ENCODE measurements at regions not wholly inside any gene's neighbourhood (a gene's known extent, or its start where the extent isn't known, plus 50 kb on each side); places are given as distances from the start of the nearest gene placed in this dataset.

DNA sequence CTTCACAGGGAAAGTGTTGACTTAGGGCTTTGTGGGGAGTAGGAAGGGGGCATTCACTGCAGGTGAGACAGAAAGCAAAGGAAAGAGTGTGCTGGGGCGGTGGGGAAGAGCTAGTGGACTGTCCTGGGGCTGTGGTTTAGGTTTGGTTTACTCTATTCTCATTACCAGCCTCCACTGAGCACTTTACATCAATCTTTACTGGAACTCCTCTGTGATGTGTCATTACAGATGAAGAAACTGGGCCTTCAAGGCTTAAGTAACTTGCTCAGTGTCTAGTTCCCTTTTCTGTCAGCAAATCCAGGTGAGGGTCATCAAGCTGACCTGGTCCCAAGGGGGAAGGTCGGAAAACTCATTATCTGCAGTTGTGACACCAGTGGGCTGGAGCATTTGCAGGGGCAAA, 120.2 kb upstream of the PFN2 start:
- no peaks in the 10 kb centered on the region for H3K27me3 ChIP-seq

GRCh38 chr3:150090006-150090405, 119.3 kb upstream of the PFN2 start:
- H3K4me1 ChIP-seq (ENCODE audit: low read depth): no peaks in the 10 kb centered on the region
- TF ChIP-seq, protein P1, sequence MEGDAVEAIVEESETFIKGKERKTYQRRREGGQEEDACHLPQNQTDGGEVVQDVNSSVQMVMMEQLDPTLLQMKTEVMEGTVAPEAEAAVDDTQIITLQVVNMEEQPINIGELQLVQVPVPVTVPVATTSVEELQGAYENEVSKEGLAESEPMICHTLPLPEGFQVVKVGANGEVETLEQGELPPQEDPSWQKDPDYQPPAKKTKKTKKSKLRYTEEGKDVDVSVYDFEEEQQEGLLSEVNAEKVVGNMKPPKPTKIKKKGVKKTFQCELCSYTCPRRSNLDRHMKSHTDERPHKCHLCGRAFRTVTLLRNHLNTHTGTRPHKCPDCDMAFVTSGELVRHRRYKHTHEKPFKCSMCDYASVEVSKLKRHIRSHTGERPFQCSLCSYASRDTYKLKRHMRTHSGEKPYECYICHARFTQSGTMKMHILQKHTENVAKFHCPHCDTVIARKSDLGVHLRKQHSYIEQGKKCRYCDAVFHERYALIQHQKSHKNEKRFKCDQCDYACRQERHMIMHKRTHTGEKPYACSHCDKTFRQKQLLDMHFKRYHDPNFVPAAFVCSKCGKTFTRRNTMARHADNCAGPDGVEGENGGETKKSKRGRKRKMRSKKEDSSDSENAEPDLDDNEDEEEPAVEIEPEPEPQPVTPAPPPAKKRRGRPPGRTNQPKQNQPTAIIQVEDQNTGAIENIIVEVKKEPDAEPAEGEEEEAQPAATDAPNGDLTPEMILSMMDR (IDR thresholded peaks at IDR 0.05; ENCODE audit: low read depth, low read length): no peak
- no peak for DNase-seq (ENCODE audit: low read depth in 1 of 2, low spot score in 1 of 2)
- H3K36me3 ChIP-seq: no peaks in the 10 kb centered on the region
- no peaks in the 10 kb centered on the region for H3K27me3 ChIP-seq
- no peaks in the 10 kb centered on the region for H3K9me3 ChIP-seq (ENCODE audit: low read depth)
- no peak overlapping the region for H3K27ac ChIP-seq
- no peak overlapping the region for H3K4me3 ChIP-seq

More for the DNA sequence above, 120.2 kb upstream of the PFN2 start:
- Histone ChIP-seq H3K4me1 (ENCODE audit: low read depth) (no peaks in the 10 kb centered on the region), H3K27ac (no peak overlapping the region), H3K9me3 (ENCODE audit: low read depth) (no peaks in the 10 kb centered on the region), H3K36me3 (no peaks in the 10 kb centered on the region), H3K4me3 (no peak overlapping the region)
- TF ChIP-seq, protein P1 (IDR thresholded peaks at IDR 0.05; ENCODE audit: low read depth, low read length): no peak
- DNase-seq (ENCODE audit: low read depth in 1 of 2, low spot score in 1 of 2): no peak

GRCh38 chr3:150084128-150084527, 113.4 kb upstream of the PFN2 start:
- H3K4me1 ChIP-seq (ENCODE audit: low read depth): no peaks in the 10 kb centered on the region
- TF ChIP-seq, protein P1 (IDR thresholded peaks at IDR 0.05; ENCODE audit: low read depth, low read length): no peak
- no peaks in the 10 kb centered on the region for H3K36me3 ChIP-seq
- H3K27me3 ChIP-seq: no peaks in the 10 kb centered on the region
- H3K4me3 ChIP-seq: no peak overlapping the region
- no peaks in the 10 kb centered on the region for H3K9me3 ChIP-seq (ENCODE audit: low read depth)
- no peak overlapping the region for H3K27ac ChIP-seq
- DNase-seq (ENCODE audit: low read depth in 1 of 2, low spot score in 1 of 2): no peak

GRCh38 chr3:150083655-150084042, 113.0 kb upstream of the PFN2 start:
- no peak overlapping the region for H3K4me3 ChIP-seq
- no peaks in the 10 kb centered on the region for H3K9me3 ChIP-seq (ENCODE audit: low read depth)
- no peaks in the 10 kb centered on the region for H3K36me3 ChIP-seq
- H3K4me1 ChIP-seq (ENCODE audit: low read depth): no peaks in the 10 kb centered on the region
- no peaks in the 10 kb centered on the region for H3K27me3 ChIP-seq
- peak in 1 of 2 donors; percentile 60 for DNase-seq (ENCODE audit: low read depth in 1 of 2, low spot score in 1 of 2)
- H3K27ac ChIP-seq: no peak overlapping the region
- TF ChIP-seq, protein P1 (IDR thresholded peaks at IDR 0.05; ENCODE audit: low read depth, low read length): no peak

DNA sequence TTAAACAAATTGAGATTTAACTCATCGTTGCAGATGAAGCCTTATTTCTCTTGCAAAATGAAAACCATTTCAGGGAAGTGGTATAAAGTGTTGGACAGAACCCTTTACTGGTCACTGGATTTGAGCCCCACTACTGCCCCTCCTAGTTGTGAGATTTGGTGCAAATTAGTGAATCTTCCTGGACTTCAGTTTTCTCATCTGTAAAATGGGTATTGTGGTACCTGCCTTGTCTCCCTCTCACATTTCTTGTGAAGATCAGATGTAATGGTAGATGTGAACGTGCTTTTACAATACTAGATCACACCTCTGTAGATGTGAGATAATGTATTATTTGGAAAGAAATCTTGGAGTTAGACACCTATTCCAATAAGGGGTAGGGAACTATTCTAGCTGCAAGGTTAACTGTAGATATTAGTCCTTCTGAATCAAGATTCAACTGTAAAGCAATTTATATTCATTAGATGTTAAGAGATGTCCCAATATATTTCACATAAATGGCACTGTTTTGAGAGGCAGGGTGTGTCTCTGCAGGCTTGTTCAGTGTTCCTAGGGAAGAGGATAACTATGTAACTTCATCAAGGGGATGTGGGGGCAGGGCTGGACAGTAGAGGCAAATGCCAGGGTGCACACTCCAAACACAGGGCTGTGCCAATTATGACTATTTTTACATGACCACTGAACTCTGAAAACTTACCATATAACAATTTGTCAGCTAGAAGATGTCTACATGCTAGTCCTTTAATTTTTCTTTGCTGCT, 112.4 kb upstream of the PFN2 start:
- H3K27ac ChIP-seq: no peak overlapping the region

More for the DNA sequence above, 112.4 kb upstream of the PFN2 start:
- no peaks in the 10 kb centered on the region for H3K36me3 ChIP-seq
- H3K4me1 ChIP-seq (ENCODE audit: low read depth): no peaks in the 10 kb centered on the region
- no peaks in the 10 kb centered on the region for H3K27me3 ChIP-seq
- H3K9me3 ChIP-seq (ENCODE audit: low read depth): no peaks in the 10 kb centered on the region
- TF ChIP-seq, protein P1 (IDR thresholded peaks at IDR 0.05; ENCODE audit: low read depth, low read length): no peak
- H3K4me3 ChIP-seq: no peak overlapping the region
- no peak for DNase-seq (ENCODE audit: low read depth in 1 of 2, low spot score in 1 of 2)

Data from cardiac muscle cell (in vitro differentiated cells and primary cell).